H1 (cell line): ENCODE measurements at regions not wholly inside any gene's neighbourhood (a gene's known extent, or its start where the extent isn't known, plus 50 kb on each side); places are given as distances from the start of the nearest gene placed in this dataset.

Experiments
- CTCF ChIA-PET: fragments of 300-600 bp; sonication (Branson Sonifier 250); formaldehyde crosslinking; loops from one replicate; lab custom pipeline; 2021; ENCODE audit not compliant: partially characterized antibody; lab: Charles Lee
- POLR2A ChIA-PET: fragments of 300-600 bp; sonication (Branson Sonifier 250); formaldehyde crosslinking; loops from one replicate; lab custom pipeline; 2021; ENCODE audit warnings: inconsistent platforms; ENCODE audit not compliant: partially characterized antibody; lab: Charles Lee
- DNase-seq, 2 experiments: peaks; one replicate each; pipeline versions ENCODE4 v3.0.0 to v3.0.0-alpha.2; 2010 to 2022; ENCODE audit warnings: low spot score in 2 of 2, low read depth in 1 of 2, mixed read lengths in 1 of 2
- FAIRE-seq: peaks from 2 replicates; lab custom pipeline; 2011; peaks lifted over from hg19 to GRCh38; lab: Jason Lieb, UNC
- H2AFZ ChIP-seq: 2 replicates; pipeline ENCODE4 v1.8.1; 2012; ENCODE audit warnings: low read length, inconsistent platforms
- H2AK5ac ChIP-seq: 2 replicates; pipeline ENCODE4 v1.6.1; 2013; ENCODE audit warnings: low read depth, low read length
- H2BK120ac ChIP-seq: replicated peaks from 2 replicates; pipeline ENCODE3; 2013; ENCODE audit warnings: low read depth, low read length, inconsistent platforms
- H2BK12ac ChIP-seq: 2 replicates; pipeline ENCODE4 v1.6.1; 2013; ENCODE audit warnings: low read depth, low read length
- H2BK15ac ChIP-seq: 2 replicates; pipeline ENCODE4 v1.6.1; 2013; ENCODE audit warnings: low read length
- H2BK20ac ChIP-seq: 2 replicates; pipeline ENCODE4 v1.6.1; 2013; ENCODE audit warnings: low read length
- H2BK5ac ChIP-seq: 2 replicates; pipeline ENCODE4 v1.6.1; 2013; ENCODE audit warnings: low read depth, low read length
- H3K14ac ChIP-seq: 2 replicates; pipeline ENCODE4 v1.6.1; 2013; ENCODE audit warnings: inconsistent platforms; ENCODE audit not compliant: insufficient read length
- H3K18ac ChIP-seq: 2 replicates; pipeline ENCODE4 v1.6.1; 2013; ENCODE audit warnings: low read length; ENCODE audit errors: extremely low read depth
- H3K23ac ChIP-seq: 2 replicates; pipeline ENCODE4 v1.6.1; 2013; ENCODE audit warnings: inconsistent platforms; ENCODE audit not compliant: insufficient read length
- H3K23me2 ChIP-seq: 2 replicates; pipeline ENCODE4 v1.6.1; 2013; ENCODE audit warnings: low read depth, low read length
- H3K27ac ChIP-seq: 2 replicates; pipeline ENCODE4 v1.6.1; 2011; ENCODE audit warnings: low read depth, low read length, inconsistent platforms
- H3K27me3 ChIP-seq, 4 experiments: replicated peaks in 1 of 4; 1 replicate in 1 of 4; 2 replicates in 3 of 4; pipeline versions ENCODE4 v1.6.1 to v1.8.1; 2011 to 2013; ENCODE audit warnings: low read length in 3 of 4, mild to moderate bottlenecking in 3 of 4, inconsistent platforms in 2 of 4, mixed read lengths in 2 of 4, moderate library complexity in 1 of 4; ENCODE audit not compliant: control insufficient read depth in 3 of 4, insufficient read depth in 3 of 4; ENCODE audit errors: extremely low read depth in 1 of 4
- H3K36me3 ChIP-seq, 4 experiments: 2 replicates each; pipeline versions ENCODE4 v1.6.1 to v1.8.1; 2011 to 2013; ENCODE audit warnings: mild to moderate bottlenecking in 4 of 4, low read length in 3 of 4, moderate library complexity in 2 of 4, control low read depth in 1 of 4, inconsistent platforms in 1 of 4; ENCODE audit not compliant: insufficient read depth in 4 of 4, control insufficient read depth in 2 of 4
- H3K4ac ChIP-seq: replicated peaks from 2 replicates; pipeline ENCODE3; 2013; ENCODE audit warnings: low read length, low read depth, mixed read lengths, inconsistent platforms; ENCODE audit not compliant: insufficient read length
- H3K4me1 ChIP-seq, 4 experiments: replicated peaks in 1 of 4; 1 replicate in 1 of 4; 2 replicates in 3 of 4; pipeline versions ENCODE4 v1.6.1 to v1.8.1; 2011 to 2013; ENCODE audit warnings: low read length in 3 of 4, inconsistent platforms in 2 of 4, mixed read lengths in 1 of 4; ENCODE audit not compliant: insufficient read depth in 4 of 4, control insufficient read depth in 3 of 4
- H3K4me2 ChIP-seq, 2 experiments: 2 replicates each; pipeline versions ENCODE4 v1.6.1 to v1.8.1; 2011 to 2013; ENCODE audit warnings: low read depth in 2 of 2, low read length in 2 of 2, control low read depth in 1 of 2, inconsistent platforms in 1 of 2, mild to moderate bottlenecking in 1 of 2; ENCODE audit not compliant: insufficient read depth in 1 of 2
- H3K4me3 ChIP-seq, 4 experiments: fragments of 200-600, 300-600 bp in 1 of 4; sonication (generic), shearing (Covaris generic), sonication (Bioruptor Twin) in 1 of 4; 2 replicates each; pipeline versions ENCODE4 v1.5.1 to v1.8.1; 2011 to 2016; ENCODE audit warnings: low read length in 4 of 4, low read depth in 3 of 4, control low read depth in 2 of 4, inconsistent platforms in 2 of 4, mild to moderate bottlenecking in 2 of 4, mixed read lengths in 1 of 4, moderate library complexity in 1 of 4; ENCODE audit not compliant: insufficient read depth in 2 of 4; ENCODE audit errors: extremely low read depth in 1 of 4
- H3K56ac ChIP-seq: replicated peaks from 2 replicates; pipeline ENCODE3; 2013; ENCODE audit warnings: low read depth, mild to moderate bottlenecking, mixed read lengths, low read length, inconsistent platforms; ENCODE audit not compliant: insufficient read length
- H3K79me1 ChIP-seq: 2 replicates; pipeline ENCODE4 v1.6.1; 2013; ENCODE audit warnings: low read depth, low read length, control low read depth
- H3K79me2 ChIP-seq, 2 experiments: 2 replicates each; pipeline versions ENCODE4 v1.6.1 to v1.8.1; 2012 to 2013; ENCODE audit warnings: low read length in 2 of 2, mild to moderate bottlenecking in 2 of 2, inconsistent platforms in 1 of 2; ENCODE audit not compliant: insufficient read depth in 2 of 2, control insufficient read depth in 1 of 2
- H3K9ac ChIP-seq, 4 experiments: replicated peaks in 1 of 4; 1 replicate in 1 of 4; 2 replicates in 3 of 4; pipeline versions ENCODE4 v1.6.1 to v1.8.1; 2011 to 2013; ENCODE audit warnings: low read depth in 3 of 4, low read length in 3 of 4, control low read depth in 2 of 4, mild to moderate bottlenecking in 2 of 4, moderate library complexity in 2 of 4, inconsistent platforms in 1 of 4; ENCODE audit errors: extremely low read depth in 1 of 4
- H3K9me3 ChIP-seq, 2 experiments: 2 replicates each; pipeline versions ENCODE4 v1.6.1 to v1.8.1; 2012 to 2013; ENCODE audit warnings: mild to moderate bottlenecking in 2 of 2, moderate library complexity in 2 of 2, control low read depth in 1 of 2, inconsistent platforms in 1 of 2, low read depth in 1 of 2, low read length in 1 of 2, mixed read lengths in 1 of 2; ENCODE audit not compliant: insufficient read depth in 2 of 2
- H4K20me1 ChIP-seq, 2 experiments: replicated peaks in 1 of 2; 2 replicates each; pipeline versions ENCODE3 to v1.8.1; 2011 to 2013; ENCODE audit warnings: inconsistent platforms in 2 of 2, low read length in 2 of 2, mild to moderate bottlenecking in 1 of 2; ENCODE audit not compliant: insufficient read depth in 2 of 2, control insufficient read depth in 1 of 2
- H4K5ac ChIP-seq: 2 replicates; pipeline ENCODE4 v1.6.1; 2013; ENCODE audit warnings: low read length, low read depth, mixed read lengths, inconsistent platforms; ENCODE audit not compliant: insufficient read length
- H4K8ac ChIP-seq: 2 replicates; pipeline ENCODE4 v1.8.0; 2013; ENCODE audit warnings: mild to moderate bottlenecking, moderate library complexity, low read length, inconsistent platforms; ENCODE audit not compliant: insufficient read depth; ENCODE audit errors: extremely low read depth
- H4K91ac ChIP-seq: replicated peaks from 2 replicates; pipeline ENCODE3; 2013; ENCODE audit warnings: low read length, mixed read lengths, inconsistent platforms; ENCODE audit not compliant: insufficient read length
- ATF3 ChIP-seq: IDR thresholded peaks from 2 replicates; pipeline ENCODE4 v1.6.1; 2011; ENCODE audit warnings: low read depth, mild to moderate bottlenecking, low read length; ENCODE audit not compliant: insufficient read depth
- CBX5 ChIP-seq: fragments of 300-800, 300-1000 bp; sonication (generic); IDR thresholded peaks from 2 replicates; pipeline ENCODE4 v1.7.1; 2016; ENCODE audit warnings: antibody characterized with exemption, low read length, low read depth
- EGR1 ChIP-seq: IDR thresholded peaks from 2 replicates; pipeline ENCODE4 v1.6.1; 2011; ENCODE audit warnings: low read depth, low read length, borderline replicate concordance
- FOSL1 ChIP-seq: IDR thresholded peaks from 2 replicates; pipeline ENCODE4 v1.6.1; 2011; ENCODE audit warnings: mild to moderate bottlenecking, low read depth, low read length, moderate library complexity; ENCODE audit not compliant: insufficient read depth
- JUN ChIP-seq: IDR thresholded peaks from 2 replicates; pipeline ENCODE4 v1.6.1; 2011; ENCODE audit warnings: low read depth, mild to moderate bottlenecking, improper control_type of control experiment, low read length
- KDM4A ChIP-seq: IDR thresholded peaks from one replicate; pipeline ENCODE4 v1.7.1; 2012; ENCODE audit warnings: low read depth, mild to moderate bottlenecking, moderate library complexity, low read length, inconsistent platforms; ENCODE audit not compliant: severe bottlenecking
- MAX ChIP-seq: IDR thresholded peaks from 2 replicates; pipeline ENCODE4 v1.6.1; 2012; ENCODE audit warnings: inconsistent platforms
- NRF1 ChIP-seq: IDR thresholded peaks from 2 replicates; pipeline ENCODE4 v1.6.1; 2011; ENCODE audit warnings: mild to moderate bottlenecking, low read depth, low read length, improper control_type of control experiment
- SAP30 ChIP-seq: fragments of 300-600 bp; sonication (generic); IDR thresholded peaks from 2 replicates; pipeline ENCODE4 v1.7.1; 2012; ENCODE audit warnings: low read length, moderate library complexity, mild to moderate bottlenecking, inconsistent platforms; ENCODE audit not compliant: insufficient read depth, insufficient replicate concordance
- SRF ChIP-seq: IDR thresholded peaks from 2 replicates; pipeline ENCODE4 v1.6.1; 2011; ENCODE audit warnings: mild to moderate bottlenecking, low read depth, low read length, moderate library complexity
- TAF1 ChIP-seq: IDR thresholded peaks from 2 replicates; pipeline ENCODE4 v1.6.1; 2011; ENCODE audit warnings: mild to moderate bottlenecking, low read depth, low read length
- TCF12 ChIP-seq: IDR thresholded peaks from 2 replicates; pipeline ENCODE4 v1.6.1; 2011; ENCODE audit warnings: low read depth, mild to moderate bottlenecking, low read length
- TEAD4 ChIP-seq: IDR thresholded peaks from 2 replicates; pipeline ENCODE4 v1.6.1; 2012; ENCODE audit warnings: low read depth, low read length, inconsistent platforms, mixed read lengths
- USF2 ChIP-seq: IDR thresholded peaks from 2 replicates; pipeline ENCODE4 v1.6.1; 2011; ENCODE audit warnings: low read length, improper control_type of control experiment
- WGBS, 2 experiments: shearing (Covaris generic) in 1 of 2; methylation state at CpG; one replicate each; pipeline versions ENCODE4 v1.1.6 to v1.1.7; 2013 to 2015; ENCODE audit warnings: low lambda C conversion rate in 2 of 2, mixed read lengths in 2 of 2, inconsistent platforms in 1 of 2, low coverage in 1 of 2, missing lambda C conversion rate in 1 of 2; ENCODE audit not compliant: insufficient replicate concordance in 2 of 2, insufficient coverage in 1 of 2, insufficient read length in 1 of 2; ENCODE audit errors: extremely low coverage in 1 of 2, missing lambda C conversion rate in 1 of 2; 5-methylcytosine and 5-hydroxymethylcytosine counted together

GRCh38 chrX:121191779-121192178 lies 144.4 kb downstream of the GLUD2 start:
- Histone ChIP-seq H2AFZ (no peak overlapping the region), H3K27ac (no peak overlapping the region), H2AK5ac (no peak overlapping the region), H3K4ac (no peak overlapping the region), H2BK120ac (no peak overlapping the region), H2BK5ac (no peak overlapping the region), H3K18ac (no peak overlapping the region), H3K9ac (no peak overlapping the region), H2BK20ac (no peak overlapping the region), H2BK12ac (no peak overlapping the region), H3K4me2 (no peak overlapping the region), H2BK15ac (no peak overlapping the region), H3K79me2 (no peaks in the 10 kb centered on the region), H4K20me1 (no peaks in the 10 kb centered on the region), H3K23ac (no peak overlapping the region), H3K9me3 (peaks cover 3 to 18% of the 10 kb centered on the region in 2 experiments; a peak in 3 of 4 replicates), H4K91ac (no peak overlapping the region), H3K4me1 (no peaks in the 10 kb centered on the region), H3K56ac (no peak overlapping the region), H3K4me3 (no peak overlapping the region), H3K36me3 (no peaks in the 10 kb centered on the region), H4K5ac (no peak overlapping the region), H3K14ac (no peak overlapping the region), H3K23me2 (no peaks in the 10 kb centered on the region), H3K79me1 (no peaks in the 10 kb centered on the region), H4K8ac (no peak overlapping the region), H3K27me3 (no peaks in the 10 kb centered on the region)
- POLR2A ChIA-PET: no interaction called here
- DNase-seq (no peak), FAIRE-seq (no peak)
- CTCF ChIA-PET: no interaction called here
- WGBS, 2 experiments: 51% methylated on average over 2 of the region's 10 CpGs; no CpG with 5 or more reads in 1 of the 2 experiments
- TF ChIP-seq SAP30 (no peak), TAF1 (no peak), SRF (no peak), CBX5 (no peak), MAX (no peak), JUN (no peak), FOSL1 (no peak), TEAD4 (no peak), USF2 (no peak), ATF3 (no peak), KDM4A (no peak), EGR1 (no peak), NRF1 (no peak), TCF12 (no peak)
